ENCODE measurements at regions not wholly inside any gene's neighbourhood (a gene's known extent, or its start where the extent isn't known, plus 50 kb on each side); places are given as distances from the start of the nearest gene placed in this dataset.

DNA sequence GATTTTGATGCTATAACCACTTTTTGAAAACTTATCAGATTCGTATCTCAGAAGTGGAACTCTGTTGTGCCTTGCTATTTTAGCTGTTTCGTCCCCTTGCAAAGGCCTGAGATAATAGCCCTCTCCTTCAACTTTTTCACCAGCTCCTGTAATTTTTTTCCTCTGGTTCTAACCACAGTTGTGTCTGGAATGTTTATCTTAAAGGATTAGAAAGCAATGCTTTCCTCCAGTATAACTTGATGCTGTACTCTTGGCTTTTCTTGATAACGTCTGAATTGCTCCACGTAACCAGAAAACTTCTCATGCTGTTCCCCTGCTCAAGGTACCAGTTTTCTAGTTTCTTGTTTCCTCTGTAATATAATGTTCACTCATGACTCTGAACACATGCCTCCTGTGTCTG lies 209.4 kb downstream of the DTWD2 start:
- no peak for DNase-seq

DNA sequence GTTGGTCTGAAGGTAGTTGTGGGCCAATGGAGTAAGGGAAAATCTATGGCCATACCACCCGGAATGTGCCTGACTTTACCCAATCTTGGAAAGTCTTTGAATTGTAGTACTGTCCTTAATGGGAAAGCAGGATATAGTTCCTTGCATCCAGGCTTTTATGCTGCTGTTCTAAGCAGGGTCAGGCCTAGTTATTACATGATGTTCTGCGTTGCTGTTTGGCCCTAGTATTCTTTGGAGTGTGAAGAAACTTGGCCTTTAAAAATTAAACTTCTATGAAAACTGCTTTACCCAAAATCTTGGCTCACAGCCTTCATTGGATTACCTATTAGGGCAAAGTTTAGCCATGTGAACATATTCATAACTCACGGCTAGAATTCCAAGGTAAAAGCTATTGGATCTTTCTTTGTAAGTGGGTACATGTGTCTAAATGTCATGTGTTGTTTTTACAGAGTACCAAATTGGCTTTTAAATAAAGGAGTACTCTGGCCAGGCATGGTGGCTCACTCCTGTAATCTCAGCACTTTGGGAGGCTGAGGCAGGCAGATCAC lies 211.1 kb downstream of the DTWD2 start:
- no peak for DNase-seq

DNA sequence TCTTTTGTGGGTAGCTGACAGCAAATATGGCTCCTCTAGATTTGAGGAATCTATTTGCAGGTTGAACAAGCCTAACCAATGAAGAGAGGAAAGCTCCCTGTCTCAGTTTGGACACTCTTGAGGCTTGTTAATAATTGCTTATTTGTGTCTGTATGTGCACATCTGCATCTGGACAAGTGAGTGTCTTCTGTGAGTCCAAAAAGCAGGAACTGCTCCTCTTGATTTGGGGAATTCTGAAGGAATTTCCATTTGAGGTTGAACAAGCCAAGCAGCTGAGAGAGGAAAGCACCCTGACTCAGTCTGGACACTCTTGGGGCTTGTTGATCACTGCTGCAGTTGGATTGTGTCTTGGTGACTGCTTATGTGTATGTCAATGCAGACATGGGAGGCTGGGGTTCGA lies 211.6 kb downstream of the DTWD2 start:
- DNase-seq, result peak; percentile 16 to 72

DNA sequence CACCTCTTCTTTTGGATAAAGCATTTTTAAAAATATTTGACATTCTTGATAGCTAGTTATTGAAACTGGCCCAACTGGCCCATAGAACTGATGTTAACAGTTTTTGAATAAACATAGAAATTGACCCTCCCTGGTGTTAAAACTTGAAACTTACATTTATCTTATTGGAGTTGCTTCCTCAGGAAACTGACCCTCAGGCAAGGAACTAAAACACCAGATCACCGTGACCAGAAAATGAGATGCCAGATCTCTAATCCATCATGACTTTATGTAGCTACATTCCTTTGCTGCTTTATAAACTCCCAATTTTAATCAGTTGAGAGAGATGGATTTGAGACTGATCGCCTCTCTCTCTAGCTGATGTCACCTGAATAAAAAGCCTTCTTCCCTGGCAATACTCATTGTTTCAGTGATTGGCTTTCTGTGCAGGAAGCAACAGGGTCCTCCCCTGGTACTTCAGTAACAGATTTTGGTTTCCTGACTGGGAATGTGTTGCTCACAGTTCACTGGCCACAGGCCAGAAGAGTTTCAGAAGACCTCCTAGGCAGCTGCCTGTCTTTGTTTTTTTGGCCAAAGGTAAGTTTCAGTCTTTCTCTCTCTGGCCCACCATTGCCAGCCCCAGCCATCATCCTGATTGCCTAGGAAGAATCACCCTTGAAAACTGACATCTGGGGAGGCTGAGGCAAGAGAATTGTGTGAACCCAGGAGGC lies 212.4 kb downstream of the DTWD2 start:
- no peak for DNase-seq

DNA sequence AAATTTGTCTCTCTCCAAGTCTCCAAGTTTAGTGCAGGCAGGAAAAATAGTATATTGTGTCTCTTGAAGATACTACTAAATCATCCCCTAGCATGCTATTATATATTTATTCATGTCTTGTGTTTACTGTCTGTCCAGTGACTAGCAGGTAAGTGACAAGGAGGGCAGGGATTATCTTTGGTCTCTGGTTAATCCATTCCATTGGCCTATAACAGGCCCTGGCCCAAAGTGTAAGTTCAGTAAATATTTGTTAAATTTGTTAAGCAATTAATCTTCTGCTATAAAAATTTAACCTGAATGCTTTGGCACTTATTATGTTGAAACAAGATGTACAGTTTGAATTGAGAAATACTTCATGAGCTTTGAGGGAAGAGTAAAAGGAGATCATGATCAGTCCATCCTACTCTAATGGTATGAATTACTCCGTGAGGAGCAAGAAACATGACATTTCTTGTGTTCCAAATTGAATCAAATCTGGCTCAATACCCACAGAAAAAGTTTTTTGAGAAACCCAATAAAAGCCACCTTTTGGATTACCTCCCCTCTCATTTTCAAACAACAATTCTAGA lies 219.7 kb downstream of the DTWD2 start:
- DNase-seq, result no peak

DNA sequence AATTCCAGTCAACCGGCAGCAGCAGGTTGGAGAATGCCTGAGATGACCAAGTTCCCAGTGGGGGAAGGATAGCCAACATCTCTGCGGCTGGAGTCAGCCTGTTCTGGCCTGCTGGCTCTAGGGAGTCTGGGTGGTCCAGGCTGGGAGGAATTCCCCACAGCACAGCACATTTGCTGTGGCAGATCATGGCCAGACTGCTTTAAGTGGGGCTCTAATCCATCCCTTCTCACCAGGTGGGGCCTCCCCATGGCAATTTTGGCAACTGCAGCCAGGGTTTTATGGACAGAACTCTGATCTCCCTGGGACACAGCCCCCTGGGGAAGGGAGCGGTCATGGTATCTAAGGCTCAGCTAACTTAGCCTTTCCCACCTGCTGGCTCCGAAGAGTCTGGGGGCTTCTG lies 226.1 kb downstream of the DTWD2 start:
- no peak for DNase-seq

DNA sequence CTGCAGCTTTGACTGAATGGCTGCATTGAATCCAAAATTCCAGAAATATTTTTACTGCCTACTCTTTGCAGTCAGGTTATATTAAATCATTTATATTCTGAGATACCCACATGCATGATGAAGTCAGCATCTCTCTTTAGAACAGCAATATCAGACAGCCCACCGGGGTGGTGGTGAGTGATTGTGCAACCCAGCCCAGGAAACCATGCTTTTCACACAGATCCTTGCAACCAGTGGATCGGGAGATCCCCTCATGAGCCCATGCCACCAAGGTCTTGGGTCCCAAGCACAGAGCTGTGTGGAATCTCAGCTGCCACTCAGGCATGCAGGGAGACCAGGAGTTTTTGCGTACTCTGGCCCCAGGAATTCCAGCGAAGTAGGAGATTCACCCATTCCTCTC lies 226.5 kb downstream of the DTWD2 start:
- no peak for DNase-seq

DNA sequence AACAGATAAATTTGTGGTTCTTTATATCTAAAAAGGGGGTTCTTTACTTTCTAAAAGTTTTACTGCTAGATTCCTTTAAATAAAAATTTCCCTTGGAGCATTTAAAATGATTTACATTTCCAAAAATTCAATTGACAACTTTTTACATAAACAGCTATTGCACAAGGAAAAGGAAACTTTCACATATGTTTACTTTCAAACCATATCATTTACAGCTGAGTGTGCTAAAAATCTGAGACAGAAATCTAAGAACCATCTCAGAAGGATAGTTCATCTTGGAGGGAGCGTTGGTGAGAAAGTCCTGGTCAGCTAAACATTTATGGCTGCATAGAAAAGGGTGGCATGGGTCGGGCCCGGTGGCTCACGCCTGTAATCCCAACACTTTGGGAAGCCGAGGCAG lies 235.4 kb downstream of the DTWD2 start:
- DNase-seq, result no peak

DNA sequence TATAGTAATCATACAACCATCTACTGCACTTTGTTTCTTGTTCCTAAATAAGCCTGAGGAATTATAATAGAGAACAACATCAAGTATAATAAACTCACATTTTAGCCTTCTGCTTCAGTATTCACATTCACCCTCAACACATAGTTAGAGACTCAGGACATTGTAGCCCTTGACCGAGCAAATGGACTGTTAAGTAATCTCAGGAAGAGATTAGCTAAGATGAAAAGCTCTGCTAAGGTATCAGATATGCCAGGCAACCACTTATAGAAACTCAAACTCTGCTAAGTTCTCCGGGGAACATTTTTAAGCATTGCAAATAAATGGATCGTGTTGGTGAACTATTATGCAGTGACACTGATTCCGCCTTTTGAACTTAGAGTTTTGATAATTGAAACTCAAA lies 252.0 kb downstream of the DTWD2 start:
- no peak for DNase-seq

DNA sequence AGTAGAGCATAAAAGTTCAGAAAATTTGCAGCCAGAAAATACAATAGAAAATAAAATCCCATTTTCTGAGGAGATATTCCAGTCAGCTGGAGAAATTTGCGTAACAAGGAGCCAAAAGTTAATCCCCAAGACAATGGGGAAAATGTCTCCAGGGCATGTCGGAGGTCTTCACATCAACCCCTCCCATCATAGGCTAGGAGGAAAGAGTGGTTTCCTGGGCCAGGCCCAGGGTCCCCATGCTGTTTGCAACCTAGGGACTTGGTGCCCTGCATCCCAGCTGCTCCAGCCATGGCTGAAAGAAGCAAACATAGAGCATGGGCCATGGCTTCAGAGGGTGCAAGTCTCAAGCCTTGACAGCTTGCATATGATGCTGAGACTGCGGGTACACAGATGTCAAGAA lies 255.0 kb downstream of the DTWD2 start:
- no peak for DNase-seq

DNA sequence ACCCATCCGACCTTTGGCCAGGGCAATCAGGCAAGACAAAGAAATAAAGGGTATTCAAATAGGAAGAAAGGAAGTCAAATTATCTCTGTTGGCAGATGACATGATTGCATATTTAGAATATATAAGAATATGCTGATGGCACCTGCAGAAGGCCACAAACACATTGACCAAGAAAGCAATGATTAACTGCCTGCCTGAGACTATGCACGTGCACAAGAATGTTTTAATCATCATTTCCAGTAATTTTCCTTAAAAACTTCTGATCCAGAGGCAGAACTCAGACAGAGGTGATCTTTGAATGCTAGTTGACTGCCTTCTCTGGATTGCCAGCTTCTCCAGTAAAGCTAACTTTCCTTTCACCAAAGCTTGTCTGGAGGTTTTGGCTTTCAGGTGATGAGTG lies 260.2 kb downstream of the DTWD2 start:
- no peak for DNase-seq

DNA sequence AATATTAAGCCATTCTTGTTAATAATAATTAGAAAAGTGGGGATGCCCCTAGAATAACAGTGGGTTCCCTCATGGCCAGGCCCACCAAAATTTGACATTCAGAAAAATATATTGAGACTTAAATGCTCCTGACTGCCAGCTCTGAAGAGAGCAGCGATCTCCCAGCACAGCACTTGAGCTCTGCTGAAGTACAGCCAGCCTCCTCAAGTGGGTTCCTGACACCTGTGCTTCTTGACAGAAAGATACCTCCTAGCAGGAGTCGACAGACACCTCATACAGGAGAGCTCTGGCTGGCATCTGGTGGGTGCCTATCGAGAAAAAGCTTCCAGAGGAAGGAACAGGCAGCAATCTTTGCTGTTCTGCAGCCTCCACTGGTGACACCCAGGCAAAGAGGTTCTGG lies 261.5 kb downstream of the DTWD2 start:
- no peak for DNase-seq

DNA sequence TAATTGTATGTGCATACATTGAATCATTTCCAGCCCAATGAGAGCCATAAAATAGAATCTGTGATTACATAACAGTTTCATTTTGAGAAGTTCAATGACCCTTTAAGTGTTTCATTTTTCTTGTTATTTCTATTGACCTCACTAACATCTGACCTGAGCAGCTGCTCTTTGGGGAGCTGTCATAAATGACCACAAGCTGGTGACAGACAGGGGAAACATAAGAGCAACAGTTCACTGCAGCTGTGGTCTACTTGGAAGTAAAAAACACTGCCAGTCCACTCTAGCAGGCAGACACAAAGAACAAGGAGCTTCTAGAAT lies 265.4 kb downstream of the DTWD2 start:
- no peak for DNase-seq

DNA sequence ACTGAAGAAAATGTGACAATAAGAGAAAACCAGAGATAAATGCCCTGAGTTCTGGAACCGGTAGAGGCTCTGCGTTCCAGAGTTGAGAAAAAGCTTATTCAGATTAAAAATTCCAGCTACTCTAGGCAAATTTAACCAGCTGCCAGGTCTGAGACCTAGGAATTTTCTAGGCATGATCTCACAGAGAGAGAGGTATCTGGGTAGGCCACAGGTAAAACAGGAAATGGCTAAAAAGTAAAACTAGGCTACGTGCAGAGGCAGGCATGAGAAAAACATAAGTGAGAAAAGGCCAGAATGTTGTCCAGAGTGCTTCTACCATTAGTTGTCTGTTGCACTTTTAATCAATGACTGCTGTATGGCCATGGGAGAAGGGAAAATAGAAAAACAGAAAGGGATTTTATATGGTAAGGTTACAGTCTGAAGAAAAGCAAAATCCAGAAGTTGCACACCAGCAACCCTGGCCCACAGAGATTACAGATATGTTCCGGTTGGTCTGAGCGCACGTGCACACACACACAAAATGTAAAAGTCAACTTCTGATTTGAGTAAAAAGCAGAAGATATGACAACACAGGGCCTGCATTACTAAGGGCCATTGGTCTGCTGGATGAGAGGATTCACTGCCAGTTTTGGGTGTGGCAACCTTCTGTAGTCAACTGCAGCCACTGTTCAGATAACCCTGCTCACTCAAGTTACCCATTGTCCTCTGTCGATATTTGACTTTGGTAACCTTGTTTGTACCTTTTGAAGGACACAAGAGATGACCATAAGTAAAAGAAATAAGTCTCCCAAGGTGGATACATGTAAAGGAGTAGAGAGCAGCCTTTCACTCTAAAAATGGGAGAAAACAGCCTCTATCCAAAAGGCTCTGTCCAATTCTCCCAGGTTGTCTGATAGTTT lies 266.0 kb downstream of the DTWD2 start:
- DNase-seq, result no peak

DNA sequence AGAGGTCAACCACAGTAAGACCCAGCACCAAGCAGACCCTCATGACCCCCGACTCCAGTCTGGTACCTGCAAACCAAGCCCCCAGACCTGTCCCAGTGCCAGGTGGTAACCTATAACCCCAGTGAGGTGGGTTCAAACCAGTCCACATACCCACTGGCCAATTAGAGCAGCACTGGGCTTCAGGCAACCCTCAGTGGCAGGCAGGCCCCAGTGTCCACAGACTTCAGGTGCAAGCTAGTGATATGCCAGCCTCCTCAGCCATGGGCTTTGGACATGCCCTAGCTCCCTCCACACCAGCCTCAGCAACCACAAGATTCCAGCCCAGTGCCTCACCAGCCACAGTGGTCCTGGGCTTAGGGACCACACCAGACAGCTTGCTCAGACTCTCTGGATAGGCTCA lies 276.6 kb downstream of the DTWD2 start:
- DNase-seq, result no peak

DNA sequence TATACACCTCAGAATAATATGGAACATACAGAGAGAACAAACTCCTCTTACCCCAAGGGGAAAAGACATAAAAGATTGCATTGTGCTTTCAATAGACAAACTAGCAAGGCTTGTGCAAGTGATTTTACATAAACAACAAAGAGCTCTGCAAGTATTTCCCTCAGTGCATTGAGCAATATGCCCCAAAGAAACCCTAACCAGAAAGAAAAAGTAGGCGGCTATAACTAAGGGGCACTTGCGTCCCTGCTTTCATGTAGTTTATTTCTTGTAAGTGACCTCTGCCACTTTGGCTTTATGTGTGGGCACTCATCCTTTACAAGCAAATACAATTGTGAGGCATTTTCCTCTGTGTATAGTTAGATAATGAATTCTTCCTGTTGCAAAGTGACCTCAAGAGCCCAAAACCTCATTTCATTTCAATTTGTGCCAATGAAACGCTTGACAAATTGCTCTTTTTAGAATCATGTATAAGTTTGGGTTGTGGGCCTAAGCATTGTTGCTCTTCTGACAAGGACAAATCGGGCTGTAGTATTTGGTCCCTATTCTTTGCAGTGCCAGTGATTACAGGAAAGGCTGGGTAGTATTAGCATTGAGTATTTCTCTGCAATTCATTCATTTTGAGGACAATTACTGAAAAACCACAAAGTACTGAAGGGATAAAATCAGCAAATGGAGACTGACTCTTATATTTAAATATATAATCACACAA lies 282.2 kb downstream of the DTWD2 start:
- no peak for DNase-seq

DNA sequence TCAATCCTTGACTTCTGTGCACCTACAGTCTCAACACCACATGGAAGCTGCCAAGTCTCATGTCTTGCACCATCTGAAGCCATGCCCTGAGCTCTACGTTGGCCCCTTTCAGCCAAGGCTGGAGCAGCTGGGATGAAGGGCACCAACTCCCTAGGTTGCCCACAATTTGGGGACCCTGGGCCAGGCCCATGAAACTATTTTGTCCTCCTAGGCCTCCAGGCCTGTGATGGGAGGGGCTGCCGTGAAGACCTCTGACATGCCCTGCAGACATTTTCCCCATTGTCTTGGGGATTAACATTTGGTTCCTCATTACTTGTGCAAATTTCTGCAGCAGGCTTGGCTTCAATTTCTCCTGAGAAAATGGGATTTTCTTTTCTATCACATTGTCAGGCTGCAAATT lies 285.1 kb downstream of the DTWD2 start:
- no peak for DNase-seq

DNA sequence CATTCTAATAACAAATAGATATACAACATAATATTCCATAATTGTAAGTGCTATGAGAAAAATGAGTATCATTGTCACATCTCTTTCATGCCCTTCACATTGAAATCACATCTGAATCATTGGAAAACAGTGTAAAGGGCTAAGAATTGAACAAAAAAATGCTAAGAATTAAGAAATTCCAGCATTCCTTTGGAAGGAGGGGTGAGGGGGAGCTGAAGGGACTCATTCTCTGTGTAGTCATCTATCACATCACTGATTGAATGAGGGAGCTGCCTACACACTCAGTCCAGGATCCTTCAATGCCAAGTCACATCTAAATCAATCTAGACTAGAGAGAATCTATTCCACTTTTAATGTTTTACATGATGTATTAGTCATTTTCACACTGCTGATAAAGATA lies 286.6 kb downstream of the DTWD2 start:
- no peak for DNase-seq

DNA sequence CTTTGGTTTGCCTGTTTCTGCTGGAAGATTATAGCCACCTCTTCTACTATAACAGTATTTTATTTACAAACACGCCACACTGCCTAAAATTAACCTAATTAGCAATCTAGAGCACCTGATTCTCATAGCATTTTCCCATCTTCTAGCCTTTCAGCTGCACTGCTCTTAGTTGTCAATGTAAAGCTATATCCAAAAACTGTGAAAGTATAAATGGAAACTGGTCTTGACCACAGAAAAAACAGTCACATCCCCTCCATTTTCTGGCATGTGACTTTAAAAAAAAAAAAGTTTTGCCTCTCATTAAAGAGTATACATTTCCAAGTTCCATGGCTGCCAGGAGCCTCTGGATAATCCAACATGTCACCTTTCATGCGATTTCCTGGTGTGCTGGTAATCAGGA lies 287.8 kb downstream of the DTWD2 start:
- DNase-seq, result no peak

DNA sequence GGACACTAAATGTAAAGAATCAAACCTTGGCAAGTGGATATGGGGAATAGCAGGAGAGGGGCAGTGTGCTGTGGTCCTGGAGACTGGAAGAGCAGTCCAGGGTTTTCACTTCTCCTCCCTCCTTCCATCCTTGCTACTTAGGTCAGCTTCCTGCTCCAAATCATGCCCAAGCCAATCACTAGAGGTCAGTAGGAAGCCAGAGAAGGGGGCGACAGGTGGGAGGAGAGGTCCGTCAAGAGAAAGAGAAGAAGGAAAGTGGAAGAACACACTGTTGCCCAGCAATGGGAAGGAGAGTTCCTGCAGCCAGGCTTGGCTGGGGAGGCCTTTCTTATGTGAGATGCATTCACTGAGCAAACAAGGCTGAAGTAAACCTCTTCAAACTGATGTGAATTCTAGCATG lies 289.6 kb downstream of the DTWD2 start:
- no peak for DNase-seq

DNA sequence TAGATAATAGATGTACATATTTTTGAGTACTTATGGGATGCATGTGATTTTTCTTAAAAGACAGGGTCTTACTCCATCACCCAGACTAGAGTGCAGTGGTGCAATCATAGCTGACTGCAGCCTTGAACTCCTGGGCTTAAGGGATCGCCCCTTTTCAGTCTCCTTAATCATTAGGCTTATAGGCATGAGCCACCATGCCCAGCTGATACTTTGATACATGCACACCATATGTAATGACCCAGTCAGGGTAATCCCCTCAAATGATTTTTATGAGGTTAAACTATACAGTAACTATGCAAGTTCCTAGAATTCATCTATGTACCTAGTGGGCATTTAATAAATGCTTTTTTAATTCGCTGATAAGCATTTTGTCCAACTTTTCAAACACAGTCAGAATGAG lies 292.3 kb downstream of the DTWD2 start:
- no peak for DNase-seq

DNA sequence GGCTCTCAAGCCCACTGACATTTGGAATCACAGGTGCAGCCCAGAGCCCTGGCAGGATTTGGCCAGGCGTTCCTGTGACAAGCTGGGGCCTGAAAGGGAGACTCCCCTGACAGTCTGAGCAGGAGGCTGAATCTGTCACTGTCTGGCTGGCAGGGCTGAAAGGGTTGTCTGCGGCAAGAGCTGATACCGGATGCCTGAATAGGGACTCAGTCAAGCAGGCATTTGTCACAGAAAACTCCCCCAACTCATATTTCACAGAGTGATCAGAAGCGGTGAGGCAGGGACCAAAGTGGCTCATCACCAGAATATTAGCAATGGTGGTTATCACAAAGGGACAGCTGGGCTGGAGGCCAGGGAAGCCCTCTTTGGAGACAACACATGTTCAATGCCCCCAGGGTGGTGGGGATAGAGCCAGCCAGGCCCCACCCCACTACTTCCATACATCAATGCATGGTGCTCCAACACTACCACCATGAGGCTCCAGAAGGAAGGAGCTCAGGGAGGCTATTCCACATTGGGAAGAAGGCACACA lies 295.5 kb downstream of the DTWD2 start:
- no peak for DNase-seq

Data from inflammatory macrophage treated with lipopolysaccharide for 1 hour (primary cell).